Endothelial cell of umbilical vein (primary cell): ENCODE measurements at regions not wholly inside any gene's neighbourhood (a gene's known extent, or its start where the extent isn't known, plus 50 kb on each side); places are given as distances from the start of the nearest gene placed in this dataset.

Experiments used
- BruUV-seq: library from RNA; stranded (reverse); fragments of 400-500 nt; replicated peaks from 2 replicates; lab custom pipeline; 2021; lab: Mats Ljungman, UMichigan
- CTCF ChIA-PET: fragments of 300-600, 350-600 bp; sonication (Branson Sonifier 250); formaldehyde crosslinking; loops from one replicate; lab custom pipeline; 2021; ENCODE audit warnings: antibody characterized with exemption, inconsistent platforms; lab: Charles Lee
- POLR2A ChIA-PET: fragments of 300-600, 350-600 bp; sonication (Branson Sonifier 250); formaldehyde crosslinking; loops from one replicate; lab custom pipeline; 2021; ENCODE audit warnings: antibody characterized with exemption, inconsistent platforms; lab: Charles Lee
- DNase-seq: peaks from one replicate; pipeline ENCODE4 v3.0.0-alpha.2; 2011; ENCODE audit warnings: low read depth, low spot score
- FAIRE-seq: peaks from 2 replicates; lab custom pipeline; 2011; peaks lifted over from hg19 to GRCh38; lab: Jason Lieb, UNC
- H2AFZ ChIP-seq: 2 replicates; pipeline ENCODE4 v1.6.0; 2012; ENCODE audit warnings: low read depth, low read length, control low read depth, inconsistent platforms
- H3K27ac ChIP-seq: 2 replicates; pipeline ENCODE4 v1.5.1; 2011; ENCODE audit warnings: low read depth, mild to moderate bottlenecking, control low read depth, low read length, moderate library complexity; ENCODE audit not compliant: insufficient read depth
- H3K27me3 ChIP-seq, 2 experiments: 2 replicates each; pipeline versions ENCODE4 v1.6.0 to v1.6.1; 2011; ENCODE audit warnings: low read length in 2 of 2, mixed read lengths in 1 of 2; ENCODE audit not compliant: control insufficient read depth in 2 of 2, insufficient read depth in 2 of 2
- H3K36me3 ChIP-seq, 2 experiments: 2 replicates in 1 of 2; 3 replicates in 1 of 2; pipeline ENCODE4 v1.5.1; 2011; ENCODE audit warnings: low read length in 2 of 2, mild to moderate bottlenecking in 1 of 2, moderate library complexity in 1 of 2; ENCODE audit not compliant: control insufficient read depth in 2 of 2, insufficient read depth in 2 of 2; ENCODE audit errors: extremely low read depth in 1 of 2
- H3K4me1 ChIP-seq: 3 replicates; pipeline ENCODE4 v1.5.1; 2011; ENCODE audit warnings: mild to moderate bottlenecking, low read length; ENCODE audit not compliant: control insufficient read depth, insufficient read depth; ENCODE audit errors: extremely low read depth
- H3K4me2 ChIP-seq: 2 replicates; pipeline ENCODE4 v1.6.1; 2011; ENCODE audit warnings: low read length, control low read depth, mixed read lengths; ENCODE audit not compliant: insufficient read depth
- H3K4me3 ChIP-seq, 3 experiments: fragments of 200-600 bp in 1 of 3; sonication (generic), shearing (Covaris generic) in 1 of 3; replicated peaks in 1 of 3; 2 replicates each; pipeline ENCODE4 v1.5.1; 2011 to 2016; ENCODE audit warnings: control low read depth in 3 of 3, low read length in 3 of 3, mild to moderate bottlenecking in 2 of 3, inconsistent platforms in 1 of 3, low read depth in 1 of 3, moderate library complexity in 1 of 3; ENCODE audit not compliant: insufficient read depth in 1 of 3
- H3K79me2 ChIP-seq: 2 replicates; pipeline ENCODE4 v1.6.0; 2012; ENCODE audit warnings: low read length, inconsistent platforms; ENCODE audit not compliant: control insufficient read depth, insufficient read depth
- H3K9ac ChIP-seq: replicated peaks from 2 replicates; pipeline ENCODE3; 2011; ENCODE audit warnings: low read length, control low read depth; ENCODE audit not compliant: insufficient read depth; ENCODE audit errors: extremely low read depth
- H3K9me1 ChIP-seq: replicated peaks from 3 replicates; pipeline ENCODE4 v1.6.0; 2011; ENCODE audit warnings: mild to moderate bottlenecking, low read length; ENCODE audit not compliant: control insufficient read depth, insufficient read depth; ENCODE audit errors: extremely low read depth
- H3K9me3 ChIP-seq: replicated peaks from 2 replicates; pipeline ENCODE4 v1.5.1; 2012; ENCODE audit warnings: low read length, inconsistent platforms; ENCODE audit not compliant: control insufficient read depth, insufficient read depth
- H4K20me1 ChIP-seq: replicated peaks from 2 replicates; pipeline ENCODE3; 2011; ENCODE audit warnings: mild to moderate bottlenecking, low read length; ENCODE audit not compliant: control insufficient read depth, insufficient read depth; ENCODE audit errors: extremely low read depth
- CTCF ChIP-seq, 2 donors: IDR thresholded peaks; 1 replicate in 1 of 2; 2 replicates in 1 of 2; pipeline ENCODE4 v1.5.1; 2011; ENCODE audit warnings: low read length in 2 of 2, mild to moderate bottlenecking in 2 of 2, moderate library complexity in 2 of 2, control low read depth in 1 of 2, inconsistent platforms in 1 of 2, low read depth in 1 of 2; ENCODE audit not compliant: insufficient read depth in 1 of 2; ENCODE audit errors: extremely low read depth in 1 of 2
- EZH2 ChIP-seq: IDR thresholded peaks from 2 replicates; pipeline ENCODE4 v1.6.1; 2012; ENCODE audit warnings: borderline replicate concordance, low read depth, mild to moderate bottlenecking, moderate library complexity, low read length, inconsistent platforms; ENCODE audit not compliant: severe bottlenecking
- FOS ChIP-seq: IDR thresholded peaks from 2 replicates; pipeline ENCODE4 v1.6.1; 2011; ENCODE audit warnings: mild to moderate bottlenecking, low read length, moderate library complexity, borderline replicate concordance; ENCODE audit not compliant: insufficient read depth
- GATA2 ChIP-seq: IDR thresholded peaks from 2 replicates; pipeline ENCODE4 v1.7.0; 2011; ENCODE audit warnings: low read depth, mild to moderate bottlenecking, moderate library complexity, mixed read lengths, low read length; ENCODE audit not compliant: insufficient read length, insufficient read depth
- JUN ChIP-seq: IDR thresholded peaks from 2 replicates; pipeline ENCODE4 v1.6.1; 2011; ENCODE audit warnings: borderline replicate concordance, low read depth; ENCODE audit not compliant: insufficient read length, insufficient read depth
- MAX ChIP-seq: IDR thresholded peaks from 2 replicates; pipeline ENCODE4 v1.6.1; 2011; ENCODE audit not compliant: insufficient read depth, insufficient read length
- MYC ChIP-seq: IDR thresholded peaks from one replicate; pipeline ENCODE4 v1.6.1; 2011; ENCODE audit warnings: mild to moderate bottlenecking, low read depth, low read length
- POLR2A ChIP-seq: IDR thresholded peaks from 2 replicates; pipeline ENCODE4 v1.6.1; 2012; ENCODE audit warnings: low read depth, mild to moderate bottlenecking, control low read depth, low read length
- POLR2AphosphoS5 ChIP-seq: IDR thresholded peaks from 2 replicates; pipeline ENCODE4 v1.6.1; 2012; ENCODE audit warnings: low read depth, mild to moderate bottlenecking, control low read depth, low read length, moderate library complexity; ENCODE audit not compliant: insufficient read depth
- dilution Hi-C: fragments of 300-500 bp; cut with MboI; formaldehyde crosslinking; loops from one replicate; pipeline ENCODE4 v1.15.0; 2019; ENCODE audit warnings: low sequenced_read_pairs; ENCODE audit not compliant: extremely low pct_ligation_motif_present
- intact Hi-C: fragments of 100-400 bp; cut with micrococcal nuclease; formaldehyde crosslinking; loops from one replicate; pipeline ENCODE4 v1.10.0; 2022

- Histone ChIP-seq H3K27me3 (peaks cover 0 to 3% of the 10 kb centered on the region in 2 experiments), H3K9me3 (no peaks in the 10 kb centered on the region), H3K9ac (no peak overlapping the region), H3K4me2 (no peak overlapping the region), H3K27ac (no peak overlapping the region), H3K9me1 (no peaks in the 10 kb centered on the region), H3K36me3 (no peaks in the 10 kb centered on the region), H3K79me2 (no peaks in the 10 kb centered on the region), H4K20me1 (no peaks in the 10 kb centered on the region), H3K4me1 (no peaks in the 10 kb centered on the region), H3K4me3 (no peak overlapping the region), H2AFZ (no peak overlapping the region)
- dilution Hi-C loops: no loop called here
- ChIA-PET CTCF (no interaction called here), POLR2A (no interaction called here)
- TF ChIP-seq EZH2: no peak
- TF ChIP-seq MAX: no peak
- no peak for TF ChIP-seq JUN
- no peak for TF ChIP-seq POLR2AphosphoS5
- no peak for TF ChIP-seq POLR2A
- TF ChIP-seq GATA2: no peak
- no peak for TF ChIP-seq MYC
- TF ChIP-seq CTCF (IDR thresholded peaks at IDR 0.05; ENCODE audit: extremely low read depth in 1 of 2, insufficient read depth in 1 of 2, low read depth in 1 of 2, low read length in 2 of 2): no peak
- no peak for TF ChIP-seq FOS
- intact Hi-C loops: no loop called here
- no peak for FAIRE-seq
- no TSS peak for BruUV-seq
- no peak for DNase-seq
Measured at GRCh38 chr11:88039476-88040147, 135.6 kb downstream of the RAB38 start.
